ENCODE measurements at regions not wholly inside any gene's neighbourhood (a gene's known extent, or its start where the extent isn't known, plus 50 kb on each side); places are given as distances from the start of the nearest gene placed in this dataset.

DNA sequence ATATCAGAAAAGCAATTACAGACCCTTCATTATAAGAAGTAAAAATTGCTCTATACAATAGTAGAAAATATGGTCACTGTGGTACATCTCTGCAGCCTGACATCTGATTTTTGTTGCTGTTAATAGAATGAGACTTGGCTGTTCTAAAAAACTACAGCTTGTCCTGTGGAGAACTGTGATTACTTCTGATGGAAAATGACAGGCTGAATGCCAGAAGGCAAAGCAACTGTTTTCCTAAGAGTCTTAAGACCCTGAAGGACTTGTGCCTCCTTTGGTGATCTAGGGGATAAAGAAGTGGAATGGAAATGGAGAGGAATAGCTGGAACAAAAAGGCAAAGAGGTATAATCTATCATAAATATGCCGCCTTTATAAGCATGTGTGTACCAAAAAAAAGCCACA is 314.8 kb downstream of the BCHE start:
- H3K27ac ChIP-seq, result no peak overlapping the region
- no peak for TF ChIP-seq ZFX (IDR thresholded peaks at IDR 0.05)
- TF ChIP-seq, protein P1, sequence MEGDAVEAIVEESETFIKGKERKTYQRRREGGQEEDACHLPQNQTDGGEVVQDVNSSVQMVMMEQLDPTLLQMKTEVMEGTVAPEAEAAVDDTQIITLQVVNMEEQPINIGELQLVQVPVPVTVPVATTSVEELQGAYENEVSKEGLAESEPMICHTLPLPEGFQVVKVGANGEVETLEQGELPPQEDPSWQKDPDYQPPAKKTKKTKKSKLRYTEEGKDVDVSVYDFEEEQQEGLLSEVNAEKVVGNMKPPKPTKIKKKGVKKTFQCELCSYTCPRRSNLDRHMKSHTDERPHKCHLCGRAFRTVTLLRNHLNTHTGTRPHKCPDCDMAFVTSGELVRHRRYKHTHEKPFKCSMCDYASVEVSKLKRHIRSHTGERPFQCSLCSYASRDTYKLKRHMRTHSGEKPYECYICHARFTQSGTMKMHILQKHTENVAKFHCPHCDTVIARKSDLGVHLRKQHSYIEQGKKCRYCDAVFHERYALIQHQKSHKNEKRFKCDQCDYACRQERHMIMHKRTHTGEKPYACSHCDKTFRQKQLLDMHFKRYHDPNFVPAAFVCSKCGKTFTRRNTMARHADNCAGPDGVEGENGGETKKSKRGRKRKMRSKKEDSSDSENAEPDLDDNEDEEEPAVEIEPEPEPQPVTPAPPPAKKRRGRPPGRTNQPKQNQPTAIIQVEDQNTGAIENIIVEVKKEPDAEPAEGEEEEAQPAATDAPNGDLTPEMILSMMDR (conservative IDR thresholded peaks at IDR 0.05), result no peak

DNA sequence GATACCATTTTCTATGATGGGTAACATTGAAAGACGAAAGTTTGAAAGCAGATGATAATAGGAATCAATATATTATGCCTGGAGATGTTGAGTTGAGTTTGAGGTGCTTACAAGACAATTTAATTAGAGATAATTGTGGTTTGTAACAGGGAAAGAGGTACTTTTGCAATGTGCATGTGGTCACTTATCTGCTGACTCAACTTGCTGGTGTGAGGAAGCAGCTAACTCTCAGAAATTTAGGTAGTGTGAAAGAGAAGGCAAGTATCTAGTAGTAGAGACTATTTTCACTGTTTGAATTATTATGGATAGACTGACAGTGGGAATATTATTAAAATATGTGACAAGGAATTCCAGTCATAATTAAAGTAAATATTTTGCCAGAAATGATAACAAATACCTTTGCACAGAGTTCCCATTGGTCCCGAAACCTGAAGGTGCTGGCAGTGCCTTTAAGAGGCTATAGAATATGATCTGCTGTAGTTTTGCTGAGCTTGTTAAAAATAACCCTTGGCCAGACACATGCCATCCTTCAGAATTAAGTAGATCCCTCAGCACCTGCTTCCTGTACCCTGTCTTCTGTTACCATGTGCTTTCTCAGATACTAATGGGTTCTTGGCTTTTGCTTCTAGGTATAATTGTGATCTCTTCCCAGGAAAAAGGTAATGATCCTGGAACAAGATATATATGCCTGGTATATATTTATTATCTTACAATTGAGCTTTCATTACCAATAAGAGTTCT is 315.9 kb downstream of the BCHE start:
- no peak overlapping the region for H3K27ac ChIP-seq
- no peak for TF ChIP-seq ZFX (IDR thresholded peaks at IDR 0.05)
- TF ChIP-seq, protein P1 (conservative IDR thresholded peaks at IDR 0.05), result no peak

DNA sequence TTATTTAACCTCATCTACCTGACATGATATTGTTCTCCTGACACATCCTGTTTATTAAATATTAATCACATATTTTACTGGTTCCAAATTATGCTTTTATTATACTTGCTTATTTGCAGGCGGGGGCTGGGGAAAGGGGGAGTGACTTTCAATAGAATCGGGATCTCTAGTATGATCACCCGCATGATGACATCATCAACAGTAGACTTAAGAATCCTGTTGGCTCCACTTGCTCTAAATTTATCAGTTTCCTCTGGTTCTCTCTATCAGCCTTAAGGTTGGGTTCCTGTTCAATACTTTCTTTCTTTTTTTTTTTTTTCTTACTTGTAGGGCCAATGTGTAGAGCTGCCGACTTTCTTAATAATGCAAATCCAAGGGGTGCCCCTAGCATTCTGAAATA is 317.5 kb downstream of the BCHE start:
- TF ChIP-seq ZFX (IDR thresholded peaks at IDR 0.05), result no peak
- TF ChIP-seq, protein P1 (conservative IDR thresholded peaks at IDR 0.05), result no peak
- no peak overlapping the region for H3K27ac ChIP-seq

DNA sequence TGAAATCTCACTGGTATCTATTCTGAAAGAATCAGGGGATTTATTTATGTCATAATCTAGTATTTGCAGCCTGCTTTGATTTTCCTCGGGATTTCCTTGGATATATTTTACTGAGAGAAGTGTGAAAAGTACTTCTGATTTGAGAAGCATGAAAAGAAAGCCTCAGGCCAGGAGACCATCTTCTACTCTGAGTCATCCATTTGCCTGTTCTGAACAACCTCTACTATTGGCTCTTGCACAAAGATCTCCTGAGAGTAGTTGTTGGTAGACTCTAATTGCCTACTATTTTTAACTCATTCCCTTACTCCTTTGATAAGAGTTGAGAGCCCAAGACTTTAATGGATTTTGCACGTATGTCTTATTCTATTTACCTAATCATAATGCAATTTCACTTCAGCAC is 318.9 kb downstream of the BCHE start:
- no peak overlapping the region for H3K27ac ChIP-seq
- TF ChIP-seq, protein P1 (conservative IDR thresholded peaks at IDR 0.05), result no peak
- no peak for TF ChIP-seq ZFX (IDR thresholded peaks at IDR 0.05)

DNA sequence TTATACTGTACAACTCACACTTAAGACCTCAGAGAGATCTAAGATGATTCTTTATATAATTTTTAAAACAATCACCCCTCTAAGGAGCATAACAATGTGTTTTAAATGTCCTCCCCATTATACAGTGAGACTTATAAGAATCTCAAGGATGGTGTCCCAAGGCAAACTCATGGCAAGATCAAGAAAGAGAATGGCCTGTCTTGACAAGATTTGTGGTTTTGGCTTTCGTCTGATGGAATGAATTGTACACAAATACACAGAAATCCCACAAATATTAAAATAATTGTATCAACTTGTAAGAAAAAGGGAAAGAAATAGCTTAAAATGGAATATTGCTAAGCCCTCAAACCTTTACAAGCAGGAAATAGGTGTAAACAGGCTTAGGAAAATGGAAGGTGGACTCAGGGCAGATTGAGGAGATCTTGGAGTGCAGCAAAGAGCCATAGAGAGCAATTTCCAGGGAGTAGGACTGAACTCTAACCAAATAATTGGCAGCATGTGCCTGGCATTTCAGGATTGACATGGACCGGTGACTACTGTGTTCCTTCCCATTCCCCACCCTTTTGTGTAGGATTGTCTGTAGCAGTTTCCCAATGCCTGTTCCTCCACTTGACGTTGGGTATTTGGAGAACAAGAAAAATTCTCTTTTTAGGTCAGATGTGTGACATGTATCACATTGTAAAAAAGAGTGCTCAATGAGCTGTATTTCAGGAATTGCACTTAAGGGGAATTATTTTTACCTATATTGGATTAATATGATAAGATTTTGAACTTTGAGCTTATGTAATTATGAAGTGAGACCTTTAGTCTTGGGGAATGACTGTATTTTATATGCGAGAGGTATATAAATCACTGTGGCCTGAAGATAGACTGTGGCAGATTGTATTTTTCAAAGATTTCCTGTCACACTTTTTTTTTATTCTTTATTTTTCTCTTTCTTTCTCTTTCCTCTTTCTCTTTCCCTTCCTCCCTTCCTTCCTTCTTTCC is 317.8 kb upstream of the SLITRK3 start:
- TF ChIP-seq, protein P1 (conservative IDR thresholded peaks at IDR 0.05), result no peak
- TF ChIP-seq ZFX (IDR thresholded peaks at IDR 0.05), result no peak
- no peak overlapping the region for H3K27ac ChIP-seq

DNA sequence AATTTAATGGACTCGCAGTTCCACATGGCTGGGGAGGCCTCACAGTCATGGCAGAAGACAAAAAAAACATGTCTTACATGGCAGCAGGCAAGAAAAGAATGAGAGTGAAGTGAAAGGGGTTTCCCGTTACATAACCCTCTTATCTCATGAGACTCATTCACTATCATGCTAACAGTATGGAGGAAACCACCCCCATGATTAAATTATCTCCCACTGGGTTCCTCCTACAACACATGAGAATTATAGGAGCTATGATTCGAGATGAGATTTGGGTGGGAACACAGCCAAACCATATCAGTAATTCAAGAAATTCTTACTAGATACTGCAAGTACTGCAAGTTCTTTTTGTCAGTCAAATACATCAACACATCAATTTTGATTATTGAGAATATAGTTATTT is 311.4 kb upstream of the SLITRK3 start:
- H3K27ac ChIP-seq, result no peak overlapping the region
- TF ChIP-seq ZFX (IDR thresholded peaks at IDR 0.05), result no peak
- TF ChIP-seq, protein P1 (conservative IDR thresholded peaks at IDR 0.05), result no peak

DNA sequence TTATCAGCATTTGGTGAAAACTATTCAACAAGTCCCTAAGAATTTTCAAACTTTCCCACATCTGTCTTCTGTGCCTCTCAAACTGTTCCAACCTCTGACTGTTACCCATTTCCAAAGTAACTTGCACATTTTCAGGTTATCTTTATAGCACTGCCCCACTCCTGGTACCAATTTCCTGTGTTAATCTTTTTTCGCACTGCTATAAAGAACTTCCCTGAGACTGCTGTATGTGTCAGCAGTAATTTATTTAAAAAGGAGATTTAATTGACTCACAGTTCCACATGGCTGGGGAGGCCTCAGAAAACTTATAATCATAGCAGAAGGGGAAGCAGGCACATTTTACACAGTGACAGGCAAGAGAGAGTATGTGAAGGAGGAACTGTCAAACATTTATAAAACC is 310.9 kb upstream of the SLITRK3 start:
- TF ChIP-seq, protein P1 (conservative IDR thresholded peaks at IDR 0.05), result no peak
- no peak for TF ChIP-seq ZFX (IDR thresholded peaks at IDR 0.05)
- no peak overlapping the region for H3K27ac ChIP-seq
